Osteoblast (primary cell): ENCODE measurements at regions not wholly inside any gene's neighbourhood (a gene's known extent, or its start where the extent isn't known, plus 50 kb on each side); places are given as distances from the start of the nearest gene placed in this dataset.
A peak's percentile ranks its signal among the peaks of the same experiment; 100 is the strongest.

Source experiments
- DNase-seq: peaks from one replicate; pipeline ENCODE4 v3.0.0; 2011; ENCODE audit warnings: low spot score, mixed read lengths; ENCODE audit not compliant: insufficient read length; ENCODE audit errors: missing footprints
- H2AFZ ChIP-seq: 2 replicates; pipeline ENCODE4 v1.6.0; 2011; ENCODE audit warnings: mild to moderate bottlenecking, low read length
- H3K27ac ChIP-seq: 2 replicates; pipeline ENCODE4 v1.5.1; 2011; ENCODE audit warnings: mild to moderate bottlenecking, low read depth, low read length, moderate library complexity
- H3K27me3 ChIP-seq: 2 replicates; pipeline ENCODE4 v1.6.0; 2012; ENCODE audit warnings: mild to moderate bottlenecking, control low read depth, inconsistent platforms, low read length, moderate library complexity; ENCODE audit not compliant: insufficient read depth
- H3K36me3 ChIP-seq: 2 replicates; pipeline ENCODE4 v1.5.1; 2011; ENCODE audit warnings: mild to moderate bottlenecking, low read length, control low read depth, moderate library complexity; ENCODE audit not compliant: insufficient read depth
- H3K4me1 ChIP-seq: 2 replicates; pipeline ENCODE4 v1.5.1; 2011; ENCODE audit warnings: mild to moderate bottlenecking, low read length, control low read depth, moderate library complexity; ENCODE audit not compliant: insufficient read depth
- H3K4me2 ChIP-seq: 2 replicates; pipeline ENCODE4 v1.6.0; 2011; ENCODE audit warnings: mild to moderate bottlenecking, low read length; ENCODE audit not compliant: insufficient read depth
- H3K4me3 ChIP-seq: fragments of 200-600 bp; sonication (generic); 3 replicates; pipeline ENCODE4 v1.5.1; 2012; ENCODE audit warnings: mild to moderate bottlenecking, low read length, inconsistent platforms; ENCODE audit not compliant: insufficient read depth
- H3K79me2 ChIP-seq: 2 replicates; pipeline ENCODE4 v1.6.0; 2012; ENCODE audit warnings: mild to moderate bottlenecking, low read length, control low read depth, inconsistent platforms; ENCODE audit not compliant: insufficient read depth
- H3K9me3 ChIP-seq: 2 replicates; pipeline ENCODE4 v1.5.1; 2011; ENCODE audit warnings: low read depth, low read length, control low read depth
- H4K20me1 ChIP-seq: 2 replicates; pipeline ENCODE4 v1.6.0; 2012; ENCODE audit warnings: mild to moderate bottlenecking, low read length, control low read depth; ENCODE audit not compliant: insufficient read depth
- CTCF ChIP-seq: IDR thresholded peaks from 2 replicates; pipeline ENCODE4 v1.5.1; 2011; ENCODE audit warnings: mild to moderate bottlenecking, low read depth, low read length, moderate library complexity; ENCODE audit errors: extremely low read depth

- H3K4me1 ChIP-seq = no peaks in the 10 kb centered on the region
- TF ChIP-seq CTCF = peak; percentile 71
- peak; percentile 84 for DNase-seq
- H3K36me3 ChIP-seq = no peaks in the 10 kb centered on the region
- H2AFZ ChIP-seq = no peak overlapping the region
- no peak overlapping the region for H3K4me2 ChIP-seq
- peaks cover 7% of the 10 kb centered on the region for H3K27me3 ChIP-seq
- H3K9me3 ChIP-seq = no peaks in the 10 kb centered on the region
- H3K79me2 ChIP-seq = no peaks in the 10 kb centered on the region
- no peak overlapping the region for H3K4me3 ChIP-seq
- H4K20me1 ChIP-seq = no peaks in the 10 kb centered on the region
- no peak overlapping the region for H3K27ac ChIP-seq
Measured at GRCh38 chr22:22357024-22357883, 112.7 kb downstream of the VPREB1 start.

GRCh38 chr22:22358152-22358551 is 113.6 kb downstream of the VPREB1 start:
- Histone ChIP-seq H3K4me3 (no peak overlapping the region), H3K27ac (no peak overlapping the region)

GRCh38 chr22:22358686-22359085 is 114.1 kb downstream of the VPREB1 start:
- no peak overlapping the region for H3K27ac ChIP-seq
- H3K36me3 ChIP-seq = no peaks in the 10 kb centered on the region
- H3K4me2 ChIP-seq = no peak overlapping the region
- H4K20me1 ChIP-seq = no peaks in the 10 kb centered on the region
- no peaks in the 10 kb centered on the region for H3K4me1 ChIP-seq
- no peak overlapping the region for H2AFZ ChIP-seq
- no peak overlapping the region for H3K4me3 ChIP-seq
- no peak for DNase-seq
- H3K9me3 ChIP-seq = no peaks in the 10 kb centered on the region
- no peak for TF ChIP-seq CTCF
- H3K79me2 ChIP-seq = no peaks in the 10 kb centered on the region
- H3K27me3 ChIP-seq = peaks cover 6% of the 10 kb centered on the region

More at GRCh38 chr22:22358152-22358551, 113.6 kb downstream of the VPREB1 start:
- H3K4me1 ChIP-seq = no peaks in the 10 kb centered on the region
- TF ChIP-seq CTCF = no peak
- no peak overlapping the region for H2AFZ ChIP-seq
- H4K20me1 ChIP-seq = no peaks in the 10 kb centered on the region
- no peak for DNase-seq
- H3K79me2 ChIP-seq = no peaks in the 10 kb centered on the region
- H3K9me3 ChIP-seq = no peaks in the 10 kb centered on the region
- H3K36me3 ChIP-seq = no peaks in the 10 kb centered on the region
- H3K4me2 ChIP-seq = no peak overlapping the region
- H3K27me3 ChIP-seq = peaks cover 7% of the 10 kb centered on the region

- DNase-seq = no peak
- H3K4me1 ChIP-seq = no peaks in the 10 kb centered on the region
Measured at GRCh38 chr22:22359465-22359864, 114.9 kb downstream of the VPREB1 start.

More at GRCh38 chr22:22359465-22359864, 114.9 kb downstream of the VPREB1 start:
- Histone ChIP-seq H3K4me2 (no peak overlapping the region), H3K27ac (no peak overlapping the region), H4K20me1 (no peaks in the 10 kb centered on the region), H3K4me3 (no peak overlapping the region), H2AFZ (no peak overlapping the region), H3K79me2 (no peaks in the 10 kb centered on the region), H3K9me3 (no peaks in the 10 kb centered on the region), H3K36me3 (no peaks in the 10 kb centered on the region), H3K27me3 (peaks cover 3% of the 10 kb centered on the region)
- no peak for TF ChIP-seq CTCF
